GM23338 (cell line): ENCODE measurements at regions not wholly inside any gene's neighbourhood (a gene's known extent, or its start where the extent isn't known, plus 50 kb on each side); places are given as distances from the start of the nearest gene placed in this dataset.

ENCODE experiments used
- CREB1 ChIP-seq: fragments of 250-450 bp; sonication (Bioruptor Pico); IDR thresholded peaks from 2 replicates; pipeline ENCODE4 v1.5.0; 2020; ENCODE audit warnings: low read depth, mild to moderate bottlenecking, moderate library complexity
- CTCF ChIP-seq, 2 experiments: fragments of 200-600 bp in 1 of 2; sonication (generic) in 1 of 2; conservative IDR thresholded peaks; 2 replicates each; pipeline versions ENCODE4 v1.5.1 to v1.6.1; 2016 to 2017; ENCODE audit warnings: antibody characterized with exemption in 2 of 2, low read depth in 2 of 2, mild to moderate bottlenecking in 2 of 2, moderate library complexity in 1 of 2
- EZH2 ChIP-seq: fragments of 200-600 bp; sonication (generic); IDR thresholded peaks from one replicate; pipeline ENCODE4 v1.8.0; 2017; ENCODE audit warnings: antibody characterized with exemption, mild to moderate bottlenecking, low read depth; ENCODE audit not compliant: unreplicated experiment
- EZH2phosphoT487 ChIP-seq: fragments of 200-600 bp; sonication (generic); IDR thresholded peaks from one replicate; pipeline ENCODE4 v1.8.1; 2018; ENCODE audit warnings: antibody characterized with exemption; ENCODE audit not compliant: unreplicated experiment
- JUNB ChIP-seq: IDR thresholded peaks from one replicate; pipeline ENCODE4 v1.6.1; 2016; ENCODE audit warnings: antibody characterized with exemption; ENCODE audit not compliant: unreplicated experiment
- POLR2AphosphoS5 ChIP-seq: IDR thresholded peaks from 2 replicates; pipeline ENCODE4 v1.6.1; 2016; ENCODE audit warnings: antibody characterized with exemption, low read depth
- STAT1 ChIP-seq: IDR thresholded peaks from one replicate; pipeline ENCODE4 v1.6.1; 2016; ENCODE audit warnings: antibody characterized with exemption; ENCODE audit not compliant: unreplicated experiment
- ZNF114 ChIP-seq: fragments of 250-450 bp; sonication (Bioruptor Pico); IDR thresholded peaks from 2 replicates; pipeline ENCODE4 v1.5.0; 2020; ENCODE audit warnings: mild to moderate bottlenecking, moderate library complexity
- ZNF331 ChIP-seq: fragments of 250-450 bp; sonication (Bioruptor Pico); IDR thresholded peaks from 2 replicates; pipeline ENCODE4 v1.5.0; 2020; ENCODE audit warnings: low read depth, mild to moderate bottlenecking, moderate library complexity
- TF ChIP-seq, protein P1 (sequence below): fragments of 250-450 bp; sonication (Bioruptor Pico); IDR thresholded peaks from 2 replicates; pipeline ENCODE4 v1.5.0; 2020; ENCODE audit warnings: mild to moderate bottlenecking, moderate library complexity

GRCh38 chr22:34462795-34463194 lies 542.5 kb upstream of the LARGE1 start:
- TF ChIP-seq CTCF (conservative IDR thresholded peaks at IDR 0.05; ENCODE audit: low read depth in 2 of 2) (no peak), EZH2phosphoT487 (no peak), POLR2AphosphoS5 (no peak), JUNB (no peak), EZH2 (no peak), CREB1 (CRISPR knock-in tag) (no peak), ZNF114 (CRISPR knock-in tag) (no peak), STAT1 (no peak), ZNF331 (no peak)
- TF ChIP-seq, protein P1, sequence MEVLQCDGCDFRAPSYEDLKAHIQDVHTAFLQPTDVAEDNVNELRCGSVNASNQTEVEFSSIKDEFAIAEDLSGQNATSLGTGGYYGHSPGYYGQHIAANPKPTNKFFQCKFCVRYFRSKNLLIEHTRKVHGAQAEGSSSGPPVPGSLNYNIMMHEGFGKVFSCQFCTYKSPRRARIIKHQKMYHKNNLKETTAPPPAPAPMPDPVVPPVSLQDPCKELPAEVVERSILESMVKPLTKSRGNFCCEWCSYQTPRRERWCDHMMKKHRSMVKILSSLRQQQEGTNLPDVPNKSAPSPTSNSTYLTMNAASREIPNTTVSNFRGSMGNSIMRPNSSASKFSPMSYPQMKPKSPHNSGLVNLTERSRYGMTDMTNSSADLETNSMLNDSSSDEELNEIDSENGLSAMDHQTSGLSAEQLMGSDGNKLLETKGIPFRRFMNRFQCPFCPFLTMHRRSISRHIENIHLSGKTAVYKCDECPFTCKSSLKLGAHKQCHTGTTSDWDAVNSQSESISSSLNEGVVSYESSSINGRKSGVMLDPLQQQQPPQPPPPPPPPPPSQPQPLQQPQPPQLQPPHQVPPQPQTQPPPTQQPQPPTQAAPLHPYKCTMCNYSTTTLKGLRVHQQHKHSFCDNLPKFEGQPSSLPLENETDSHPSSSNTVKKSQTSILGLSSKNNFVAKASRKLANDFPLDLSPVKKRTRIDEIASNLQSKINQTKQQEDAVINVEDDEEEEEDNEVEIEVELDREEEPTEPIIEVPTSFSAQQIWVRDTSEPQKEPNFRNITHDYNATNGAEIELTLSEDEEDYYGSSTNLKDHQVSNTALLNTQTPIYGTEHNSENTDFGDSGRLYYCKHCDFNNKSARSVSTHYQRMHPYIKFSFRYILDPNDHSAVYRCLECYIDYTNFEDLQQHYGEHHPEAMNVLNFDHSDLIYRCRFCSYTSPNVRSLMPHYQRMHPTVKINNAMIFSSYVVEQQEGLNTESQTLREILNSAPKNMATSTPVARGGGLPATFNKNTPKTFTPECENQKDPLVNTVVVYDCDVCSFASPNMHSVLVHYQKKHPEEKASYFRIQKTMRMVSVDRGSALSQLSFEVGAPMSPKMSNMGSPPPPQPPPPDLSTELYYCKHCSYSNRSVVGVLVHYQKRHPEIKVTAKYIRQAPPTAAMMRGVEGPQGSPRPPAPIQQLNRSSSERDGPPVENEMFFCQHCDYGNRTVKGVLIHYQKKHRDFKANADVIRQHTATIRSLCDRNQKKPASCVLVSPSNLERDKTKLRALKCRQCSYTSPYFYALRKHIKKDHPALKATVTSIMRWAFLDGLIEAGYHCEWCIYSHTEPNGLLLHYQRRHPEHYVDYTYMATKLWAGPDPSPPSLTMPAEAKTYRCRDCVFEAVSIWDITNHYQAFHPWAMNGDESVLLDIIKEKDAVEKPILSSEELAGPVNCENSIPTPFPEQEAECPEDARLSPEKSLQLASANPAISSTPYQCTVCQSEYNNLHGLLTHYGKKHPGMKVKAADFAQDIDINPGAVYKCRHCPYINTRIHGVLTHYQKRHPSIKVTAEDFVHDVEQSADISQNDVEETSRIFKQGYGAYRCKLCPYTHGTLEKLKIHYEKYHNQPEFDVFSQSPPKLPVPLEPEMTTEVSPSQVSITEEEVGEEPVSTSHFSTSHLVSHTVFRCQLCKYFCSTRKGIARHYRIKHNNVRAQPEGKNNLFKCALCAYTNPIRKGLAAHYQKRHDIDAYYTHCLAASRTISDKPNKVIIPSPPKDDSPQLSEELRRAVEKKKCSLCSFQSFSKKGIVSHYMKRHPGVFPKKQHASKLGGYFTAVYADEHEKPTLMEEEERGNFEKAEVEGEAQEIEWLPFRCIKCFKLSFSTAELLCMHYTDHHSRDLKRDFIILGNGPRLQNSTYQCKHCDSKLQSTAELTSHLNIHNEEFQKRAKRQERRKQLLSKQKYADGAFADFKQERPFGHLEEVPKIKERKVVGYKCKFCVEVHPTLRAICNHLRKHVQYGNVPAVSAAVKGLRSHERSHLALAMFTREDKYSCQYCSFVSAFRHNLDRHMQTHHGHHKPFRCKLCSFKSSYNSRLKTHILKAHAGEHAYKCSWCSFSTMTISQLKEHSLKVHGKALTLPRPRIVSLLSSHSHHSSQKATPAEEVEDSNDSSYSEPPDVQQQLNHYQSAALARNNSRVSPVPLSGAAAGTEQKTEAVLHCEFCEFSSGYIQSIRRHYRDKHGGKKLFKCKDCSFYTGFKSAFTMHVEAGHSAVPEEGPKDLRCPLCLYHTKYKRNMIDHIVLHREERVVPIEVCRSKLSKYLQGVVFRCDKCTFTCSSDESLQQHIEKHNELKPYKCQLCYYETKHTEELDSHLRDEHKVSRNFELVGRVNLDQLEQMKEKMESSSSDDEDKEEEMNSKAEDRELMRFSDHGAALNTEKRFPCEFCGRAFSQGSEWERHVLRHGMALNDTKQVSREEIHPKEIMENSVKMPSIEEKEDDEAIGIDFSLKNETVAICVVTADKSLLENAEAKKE (CRISPR knock-in tag) = no peak
